SU-DHL-6 (cell line): ENCODE measurements at regions not wholly inside any gene's neighbourhood (a gene's known extent, or its start where the extent isn't known, plus 50 kb on each side); places are given as distances from the start of the nearest gene placed in this dataset.

Source experiments
- H2AFZ ChIP-seq: fragments of 200-600 bp; sonication (generic); 2 replicates; pipeline ENCODE4 v1.6.1; 2014; ENCODE audit warnings: low read depth, mild to moderate bottlenecking, moderate library complexity, mixed read lengths, antibody characterized with exemption, low read length; ENCODE audit not compliant: severe bottlenecking
- H3F3A ChIP-seq: fragments of 200-600 bp; shearing (Covaris generic); 2 replicates; pipeline ENCODE4 v1.6.0; 2016; ENCODE audit warnings: antibody characterized with exemption, mild to moderate bottlenecking; ENCODE audit not compliant: insufficient read depth
- H3K27ac ChIP-seq: fragments of 200-600 bp; sonication (generic); 2 replicates; pipeline ENCODE4 v1.5.1; 2016; ENCODE audit warnings: low read depth, mild to moderate bottlenecking, low read length, moderate library complexity, mixed read lengths
- H3K27me3 ChIP-seq: fragments of 200-600 bp; sonication (generic), shearing (Covaris generic); 2 replicates; pipeline ENCODE4 v1.6.0; 2014; ENCODE audit warnings: mild to moderate bottlenecking, low read length
- H3K36me3 ChIP-seq: fragments of 200-600 bp; sonication (generic); 2 replicates; pipeline ENCODE4 v1.6.1; 2014; ENCODE audit warnings: mild to moderate bottlenecking, low read length, mixed read lengths
- H3K4me2 ChIP-seq: fragments of 300-600, 200-600 bp; shearing (Covaris generic), sonication (generic); 2 replicates; pipeline ENCODE4 v1.6.0; 2014; ENCODE audit warnings: low read length, low read depth, mild to moderate bottlenecking; ENCODE audit not compliant: poor library complexity, severe bottlenecking
- H3K4me3 ChIP-seq: fragments of 200-600 bp; sonication (generic); 2 replicates; pipeline ENCODE4 v1.5.1; 2014; ENCODE audit warnings: antibody characterized with exemption, low read length, mild to moderate bottlenecking, mixed read lengths; ENCODE audit not compliant: insufficient read depth, poor library complexity, severe bottlenecking
- H3K79me2 ChIP-seq: fragments of 200-600 bp; sonication (generic); 2 replicates; pipeline ENCODE4 v1.6.1; 2014; ENCODE audit warnings: mild to moderate bottlenecking, low read length, moderate library complexity; ENCODE audit not compliant: insufficient read depth
- H3K9ac ChIP-seq: fragments of 200-600 bp; sonication (generic); 2 replicates; pipeline ENCODE4 v1.7.0; 2014; ENCODE audit warnings: mild to moderate bottlenecking, low read length
- H3K9me2 ChIP-seq: fragments of 200-600 bp; sonication (generic); replicated peaks from 2 replicates; pipeline ENCODE4 v1.6.1; 2014; ENCODE audit warnings: low read length; ENCODE audit not compliant: insufficient read depth
- H3K9me3 ChIP-seq: fragments of 200-600 bp; sonication (generic); 2 replicates; pipeline ENCODE4 v1.6.1; 2014; ENCODE audit warnings: low read length, mixed read lengths; ENCODE audit not compliant: insufficient read depth
- H4K20me1 ChIP-seq: fragments of 200-600 bp; sonication (generic); 2 replicates; pipeline ENCODE4 v1.6.1; 2014; ENCODE audit warnings: low read depth, mild to moderate bottlenecking, antibody characterized with exemption, low read length, moderate library complexity, mixed read lengths
- CTCF ChIP-seq: fragments of 200-600 bp; sonication (generic); IDR thresholded peaks from one replicate; pipeline ENCODE4 v1.5.1; 2017; ENCODE audit warnings: antibody characterized with exemption, mild to moderate bottlenecking, low read length, moderate library complexity; ENCODE audit not compliant: insufficient read depth, poor library complexity, severe bottlenecking
- EZH2phosphoT487 ChIP-seq: fragments of 200-600 bp; sonication (generic), shearing (Covaris generic); conservative IDR thresholded peaks from 2 replicates; pipeline ENCODE4 v1.6.1; 2018; ENCODE audit warnings: mild to moderate bottlenecking, antibody characterized with exemption, low read length, moderate library complexity, mixed read lengths

- no peak overlapping the region for H2AFZ ChIP-seq
- H3K9ac ChIP-seq = no peak overlapping the region
- 0 out of 2 replicates have a peak, but pooled peaks cover 4% of the 10 kb centered on the region for H3K27me3 ChIP-seq
- H3K4me2 ChIP-seq = no peak overlapping the region
- no peak overlapping the region for H3K4me3 ChIP-seq
- H3K36me3 ChIP-seq = no peaks in the 10 kb centered on the region
- no peaks in the 10 kb centered on the region for H3K9me2 ChIP-seq
- no peaks in the 10 kb centered on the region for H3K79me2 ChIP-seq
- H3F3A ChIP-seq = no peaks in the 10 kb centered on the region
- H4K20me1 ChIP-seq = no peaks in the 10 kb centered on the region
- H3K27ac ChIP-seq = no peak overlapping the region
- H3K9me3 ChIP-seq = no peaks in the 10 kb centered on the region
- no peak for TF ChIP-seq EZH2phosphoT487
- no peak for TF ChIP-seq CTCF
Observed at GRCh38 chr5:66344544-66344943, 200.4 kb downstream of the SREK1 start.

GRCh38 chr5:66345281-66345680 is 201.2 kb downstream of the SREK1 start:
- Histone ChIP-seq H4K20me1 (no peaks in the 10 kb centered on the region), H3F3A (no peaks in the 10 kb centered on the region), H3K27ac (no peak overlapping the region), H3K27me3 (0 out of 2 replicates have a peak, but pooled peaks cover 4% of the 10 kb centered on the region), H3K4me3 (no peak overlapping the region), H3K9me3 (no peaks in the 10 kb centered on the region), H3K9me2 (no peaks in the 10 kb centered on the region), H2AFZ (no peak overlapping the region), H3K9ac (no peak overlapping the region), H3K4me2 (no peak overlapping the region), H3K36me3 (no peaks in the 10 kb centered on the region), H3K79me2 (no peaks in the 10 kb centered on the region)
- TF ChIP-seq CTCF = no peak
- no peak for TF ChIP-seq EZH2phosphoT487

- no peak overlapping the region for H3K27ac ChIP-seq
- no peak overlapping the region for H3K4me2 ChIP-seq
- H3K27me3 ChIP-seq = 0 out of 2 replicates have a peak, but pooled peaks cover 4% of the 10 kb centered on the region
- no peak overlapping the region for H3K9ac ChIP-seq
- H3K9me3 ChIP-seq = no peaks in the 10 kb centered on the region
- no peaks in the 10 kb centered on the region for H3K79me2 ChIP-seq
- TF ChIP-seq EZH2phosphoT487 = no peak
- TF ChIP-seq CTCF = no peak
- H3K4me3 ChIP-seq = no peak overlapping the region
- H3K9me2 ChIP-seq = no peaks in the 10 kb centered on the region
- H2AFZ ChIP-seq = no peak overlapping the region
- H3F3A ChIP-seq = no peaks in the 10 kb centered on the region
- no peaks in the 10 kb centered on the region for H3K36me3 ChIP-seq
- no peaks in the 10 kb centered on the region for H4K20me1 ChIP-seq
Observed at GRCh38 chr5:66346869-66347268, 202.8 kb downstream of the SREK1 start.
